HT1080 (cell line): ENCODE measurements at regions not wholly inside any gene's neighbourhood (a gene's known extent, or its start where the extent isn't known, plus 50 kb on each side); places are given as distances from the start of the nearest gene placed in this dataset. TPM values are rescaled to one million over a fixed set of nuclear protein-coding genes. Genes with fewer than 3 reads are reported as not detected.
"Not testable (repeated sequence)": the region's sequence is repeated elsewhere in the genome, so short reads cannot be mapped to it uniquely, and the experiment has no call there.

Source experiments
- DNase-seq: peaks from one replicate; pipeline ENCODE4 v3.0.0-alpha.2; 2015; ENCODE audit warnings: low read depth
- small RNA-seq: library from RNA; depleted of rRNA; stranded (forward); fragments of <200 nt; gene quantifications from one replicate; pipeline ENCODE3, GENCODE V24; 2014

DNA sequence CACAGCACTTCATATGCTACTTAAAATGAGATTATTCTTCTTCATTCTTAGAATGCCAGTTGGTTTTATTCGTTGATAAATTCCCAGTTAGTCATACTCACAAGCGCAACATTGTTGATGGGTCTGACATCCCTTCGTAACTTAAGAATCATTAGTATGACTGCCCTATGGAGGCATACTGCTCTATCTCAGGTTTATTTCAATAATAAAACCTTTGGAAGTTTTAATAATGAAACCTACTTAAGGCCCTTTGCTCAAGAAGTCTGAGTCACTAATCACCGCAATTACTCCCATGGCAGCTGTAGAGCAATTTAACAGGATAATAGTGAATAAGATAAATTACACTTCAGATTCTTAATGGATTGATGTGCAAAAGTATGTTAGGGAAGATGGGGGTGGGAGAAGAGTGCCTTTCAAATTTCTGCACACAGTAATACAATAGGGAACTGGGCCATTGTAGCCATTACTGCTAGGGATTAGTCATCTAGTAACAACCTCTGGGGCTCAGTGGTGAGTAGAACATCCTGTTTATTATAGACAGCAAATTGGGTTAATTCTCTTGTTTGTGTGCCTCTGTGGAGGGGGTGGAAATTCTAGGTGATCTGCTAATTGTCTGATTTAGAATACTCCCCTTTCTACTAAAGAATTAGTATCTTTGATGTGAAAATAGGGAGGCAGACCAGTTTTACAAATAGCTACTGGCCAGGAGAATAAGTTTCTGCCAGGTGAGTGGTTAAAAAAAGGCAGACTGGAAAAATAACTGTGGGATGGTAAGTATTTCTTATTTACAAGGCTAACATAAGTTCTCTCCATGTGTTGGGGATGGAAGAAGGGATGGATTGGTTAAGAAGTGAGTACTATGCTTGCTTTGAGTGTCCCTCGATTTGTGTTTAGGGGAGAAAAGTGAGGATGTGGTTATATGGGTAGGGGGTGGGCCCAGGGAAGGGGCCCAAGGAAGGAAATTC, 74.5 kb upstream of the VKORC1L1 start:
- peak; percentile 72 for DNase-seq

DNA sequence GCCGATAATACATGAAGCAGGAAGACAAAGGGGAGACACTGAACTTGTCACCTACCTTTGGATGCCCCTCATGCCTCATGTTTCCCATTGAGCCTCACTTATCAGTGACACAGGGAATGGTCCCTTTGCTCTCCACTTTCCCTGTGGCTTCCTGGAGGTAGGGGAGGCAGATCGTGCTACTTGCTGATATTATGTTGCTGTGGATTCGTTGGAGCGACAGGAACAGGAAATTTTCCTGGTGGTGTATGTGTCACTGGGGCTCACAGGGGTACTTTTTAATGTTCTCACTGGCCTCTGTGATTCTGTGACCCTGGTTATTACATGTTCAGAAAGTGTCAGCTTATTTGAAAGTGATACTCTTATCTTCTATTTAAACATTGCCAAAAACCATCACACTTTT, 72.7 kb upstream of the VKORC1L1 start:
- not testable (repeated sequence) for DNase-seq

DNA sequence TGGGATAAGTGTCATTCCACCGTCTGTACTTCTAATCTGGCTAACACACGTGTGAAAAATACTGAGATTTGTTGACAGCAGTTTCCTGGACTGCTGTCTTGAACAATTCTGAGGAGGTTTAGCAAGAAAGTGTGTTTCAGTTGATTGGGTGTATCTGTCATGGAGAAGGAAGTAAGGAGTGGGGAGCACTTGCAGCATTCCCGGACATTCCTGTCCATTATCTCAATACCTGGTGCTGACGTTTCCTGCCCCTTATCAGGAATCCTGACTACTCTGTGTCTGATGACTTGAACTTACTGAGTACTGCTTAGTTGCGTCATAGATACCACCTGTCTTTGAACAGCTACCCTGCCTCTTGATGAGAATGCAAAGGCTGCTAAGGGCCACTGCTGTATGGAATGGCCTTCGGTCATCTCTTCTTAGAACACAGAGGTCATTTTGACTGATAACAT, 72.0 kb upstream of the VKORC1L1 start:
- no peak for DNase-seq

DNA sequence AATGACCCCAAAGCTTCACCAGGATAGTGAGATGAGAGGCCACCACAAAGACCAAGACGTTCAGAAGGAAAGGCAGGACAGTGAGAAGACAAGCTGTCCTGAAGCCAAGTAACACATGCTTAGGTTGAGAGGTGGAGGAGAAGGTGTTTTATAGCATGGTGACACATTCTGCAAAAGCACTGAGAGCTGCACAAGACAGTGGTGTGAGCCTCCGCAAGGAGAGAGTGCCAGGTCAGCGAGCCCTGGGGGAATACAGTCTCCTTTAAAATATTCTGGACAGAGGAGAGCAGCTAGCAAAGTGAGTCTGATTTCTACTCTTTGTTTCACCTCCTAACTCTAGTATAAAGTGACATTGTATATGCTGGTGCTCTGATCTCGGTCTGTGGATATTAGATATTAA, 68.0 kb upstream of the VKORC1L1 start:
- no peak for DNase-seq

DNA sequence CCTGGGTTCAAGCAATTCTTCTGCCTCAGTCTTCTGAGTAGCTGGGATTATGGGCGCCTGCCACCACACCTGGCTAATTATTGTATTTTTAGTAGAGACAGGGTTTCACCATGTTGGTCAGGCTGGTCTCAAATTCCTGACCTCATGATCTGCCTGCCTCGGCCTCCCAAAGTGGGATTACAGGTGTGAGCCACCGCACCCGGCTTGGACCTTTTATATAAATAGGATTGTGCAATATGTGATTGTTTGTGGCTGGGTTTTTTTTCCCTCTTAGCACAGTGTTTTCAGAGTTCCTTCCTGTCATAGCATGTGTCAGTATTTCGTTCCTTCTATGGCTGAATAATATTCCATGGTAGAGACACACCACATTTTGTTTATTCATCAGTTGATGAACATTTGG, 65.8 kb upstream of the VKORC1L1 start:
- DNase-seq, result not testable (repeated sequence)

DNA sequence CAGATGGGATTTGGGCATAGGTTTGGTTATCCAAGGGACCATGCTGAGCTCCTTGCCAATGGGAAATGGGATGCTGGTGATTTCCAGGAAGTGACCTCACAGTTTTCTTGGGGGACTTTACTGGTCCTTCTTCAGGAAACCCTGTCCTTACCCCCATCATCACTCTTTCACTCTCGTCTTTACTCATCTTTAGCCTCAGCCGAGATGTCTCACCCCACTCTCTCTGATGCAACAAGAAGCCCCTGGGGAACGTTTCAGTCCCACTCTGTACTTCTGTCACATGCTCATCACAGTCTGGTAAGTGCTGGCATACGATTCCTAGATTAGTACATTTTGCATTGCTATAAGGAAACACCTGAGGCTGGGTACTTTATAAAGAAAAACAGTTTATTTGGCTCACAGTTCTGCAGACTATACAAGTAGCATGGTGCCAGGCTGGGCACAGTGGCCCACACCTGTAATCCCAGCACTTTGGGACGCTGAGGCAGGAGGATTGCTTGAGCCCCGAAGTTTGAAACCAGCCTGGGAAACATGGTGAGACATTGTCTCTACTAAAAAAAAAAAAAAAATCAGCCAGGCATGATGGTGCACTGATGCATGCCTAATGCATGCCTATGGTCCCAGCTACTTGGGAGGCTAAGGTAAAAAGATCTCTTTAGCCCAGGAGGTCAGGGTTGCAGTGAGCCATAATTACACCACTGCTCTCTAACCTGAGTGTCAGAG, 63.5 kb upstream of the VKORC1L1 start:
- no peak for DNase-seq

DNA sequence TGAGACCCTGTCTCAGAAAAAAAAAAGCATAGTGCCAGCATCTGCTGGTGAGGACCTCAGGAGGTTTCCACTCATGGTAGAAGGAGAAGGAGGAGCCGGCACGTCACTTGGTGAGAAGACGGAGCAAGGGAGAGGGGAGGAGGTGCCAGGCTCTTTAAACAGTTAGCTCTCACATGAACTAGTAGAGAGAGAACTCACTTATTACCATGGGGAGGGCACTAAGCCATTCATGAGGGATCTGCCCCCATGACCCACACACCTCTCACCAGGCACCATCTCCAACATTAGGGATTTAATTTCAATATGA, 62.9 kb upstream of the VKORC1L1 start:
- DNase-seq, result no peak

DNA sequence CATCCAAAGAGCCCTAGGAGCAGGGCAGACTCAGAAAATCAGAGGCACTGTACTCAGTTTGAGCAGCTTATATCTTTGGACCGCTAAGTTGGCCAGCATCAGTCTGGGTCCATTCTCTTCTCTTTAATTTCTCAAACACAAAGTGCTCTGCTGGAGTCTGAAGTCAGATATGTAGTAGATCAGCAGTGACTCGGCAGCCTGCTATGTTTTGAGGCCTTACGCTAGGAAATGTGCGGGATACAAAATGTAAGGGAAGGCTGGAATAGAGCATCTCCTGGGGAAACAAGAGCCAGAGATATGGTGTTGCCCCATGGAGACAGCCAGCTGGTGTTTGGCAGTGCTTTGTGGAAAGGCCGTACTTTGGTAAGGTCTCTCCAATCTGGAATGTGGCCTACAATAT, 60.6 kb upstream of the VKORC1L1 start:
- DNase-seq, result no peak

DNA sequence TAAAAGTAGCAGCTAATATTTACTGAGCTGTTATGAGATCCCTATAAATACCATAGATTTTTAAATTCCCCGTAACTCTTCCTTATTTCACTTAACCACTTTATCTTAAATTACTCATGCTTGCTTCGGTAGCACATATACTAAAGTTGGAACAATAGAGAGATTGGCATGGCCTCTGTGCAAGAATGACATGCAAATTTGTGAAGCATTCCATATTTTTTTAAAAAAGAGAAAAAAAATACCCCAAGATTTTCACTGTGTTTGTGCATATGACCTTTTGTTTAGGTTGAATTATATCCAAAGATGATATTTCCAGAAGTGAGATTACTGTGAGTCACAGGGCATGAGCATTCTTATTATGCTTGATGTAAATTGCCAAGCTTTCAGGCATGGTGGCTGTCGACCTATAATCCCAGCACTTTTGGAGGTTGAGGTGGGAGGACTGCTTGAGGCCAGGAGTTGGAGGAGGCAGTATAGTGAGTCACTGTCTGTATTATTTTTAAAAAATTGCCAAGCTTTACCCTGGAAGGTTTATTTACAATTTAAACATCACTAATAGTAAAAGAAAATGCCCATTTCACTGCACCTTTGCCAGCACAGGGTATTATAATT, 58.2 kb upstream of the VKORC1L1 start:
- not testable (repeated sequence) for DNase-seq

DNA sequence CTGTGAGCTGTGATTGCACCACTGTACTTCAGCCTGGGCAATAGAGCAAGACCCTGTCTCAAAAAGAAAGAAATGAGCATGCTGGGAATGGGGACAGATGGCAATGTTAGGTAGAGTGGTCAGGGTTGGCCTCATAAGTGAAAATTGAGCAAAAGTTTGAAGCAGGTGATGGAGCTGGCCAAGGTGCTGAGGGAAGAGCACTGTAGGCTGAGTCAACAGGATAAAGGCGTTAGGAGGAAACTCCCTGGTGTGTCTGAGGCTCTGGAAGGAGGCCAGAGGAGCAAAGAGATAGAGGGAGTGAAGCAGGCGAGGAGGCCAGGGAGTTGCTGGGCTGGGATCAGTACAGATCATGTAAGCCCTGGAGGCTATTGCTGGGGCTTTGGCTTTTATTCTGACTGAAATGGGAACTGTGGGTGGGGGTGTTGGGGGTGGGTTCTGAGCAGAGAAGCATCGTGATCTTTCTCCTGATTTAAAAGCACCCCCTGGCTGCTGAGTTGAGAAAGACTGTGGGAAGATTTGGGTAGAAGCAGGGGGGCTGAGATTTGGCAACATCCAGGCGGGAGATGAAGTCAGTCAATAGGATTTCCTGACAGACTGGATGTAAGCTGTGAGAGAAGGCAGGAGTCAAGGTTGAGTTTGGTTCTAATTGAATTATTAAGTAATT, 52.5 kb upstream of the VKORC1L1 start:
- DNase-seq, result no peak

Small RNA genes lying in the stretch of these regions (small RNA-seq; reads per million reads assigned to genes)
- gene AC114501.1, result not detected
- gene RNU6-912P, result not detected
- gene SNORA15B-2, result not detected
- 0.25 reads per million, percentile 18 among the genes with 10 or more reads in this experiment for gene SNORA22
